MV-4-11 (cell line): ENCODE measurements at regions not wholly inside any gene's neighbourhood (a gene's known extent, or its start where the extent isn't known, plus 50 kb on each side); places are given as distances from the start of the nearest gene placed in this dataset.
"Not testable (repeated sequence)": the region's sequence is repeated elsewhere in the genome, so short reads cannot be mapped to it uniquely, and the experiment has no call there.

ENCODE experiments used
- DNase-seq: peaks from one replicate; lab custom pipeline; 2025; lab: John Stamatoyannopoulos, UW

DNA sequence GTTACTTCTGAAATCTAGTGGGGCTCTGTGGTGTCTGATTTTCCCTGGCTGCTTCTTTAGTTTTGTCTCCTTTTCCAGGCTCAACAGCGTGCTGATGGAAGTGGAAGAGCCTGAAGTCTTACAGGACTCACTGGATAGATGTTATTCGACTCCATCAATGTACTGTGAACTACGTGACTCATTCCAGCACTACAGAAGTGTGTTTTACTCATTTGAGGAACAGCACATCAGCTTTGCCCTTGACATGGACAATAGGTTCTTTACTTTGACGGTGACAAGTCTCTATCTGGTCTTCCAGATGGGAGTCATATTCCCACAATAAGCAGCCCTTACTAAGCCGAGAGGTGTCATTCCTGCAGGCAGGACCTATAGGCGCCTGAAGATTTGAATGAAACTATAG lies 51.1 kb downstream of the NBPF8 start:
- not testable (repeated sequence) for DNase-seq

DNA sequence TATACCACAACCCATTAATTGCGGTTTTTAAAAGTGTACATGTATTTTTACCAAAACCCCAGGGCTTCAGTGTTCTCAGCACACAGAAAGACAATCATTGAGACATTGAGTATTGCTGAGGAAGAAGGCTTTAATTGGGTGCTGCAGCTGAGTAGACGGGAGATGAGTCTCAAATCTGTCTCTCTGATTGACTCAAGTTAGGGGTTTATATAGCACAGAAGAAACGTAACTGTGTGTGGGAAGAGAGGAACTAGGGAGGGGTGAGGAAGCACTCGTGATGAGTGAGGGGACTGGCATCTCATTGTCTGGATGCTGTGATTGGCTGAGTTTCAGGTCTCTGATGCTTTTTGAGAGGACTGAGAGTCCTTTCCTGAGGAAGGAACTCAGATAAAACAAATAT lies 62.8 kb downstream of the NBPF8 start:
- DNase-seq: not testable (repeated sequence)

DNA sequence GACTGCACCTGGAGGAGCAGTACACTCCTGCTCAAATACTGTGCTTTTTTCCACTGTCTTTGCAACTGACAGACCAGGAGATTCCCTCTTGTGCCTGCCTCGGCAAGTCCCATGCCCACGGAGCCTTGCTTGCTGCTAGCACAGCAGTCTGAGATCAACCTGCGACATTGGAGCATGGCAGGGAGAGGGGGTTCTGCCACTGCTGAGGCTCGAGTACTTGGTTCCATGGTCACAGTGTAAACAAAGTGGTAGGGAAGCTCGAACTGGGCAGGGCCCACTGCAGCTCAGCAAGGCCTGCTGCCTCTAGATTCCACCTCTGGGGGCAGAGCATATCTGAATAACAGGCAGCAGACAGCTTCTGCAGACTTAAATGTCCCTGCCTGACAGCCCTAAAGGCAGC lies 63.6 kb downstream of the NBPF8 start:
- DNase-seq: not testable (repeated sequence)

DNA sequence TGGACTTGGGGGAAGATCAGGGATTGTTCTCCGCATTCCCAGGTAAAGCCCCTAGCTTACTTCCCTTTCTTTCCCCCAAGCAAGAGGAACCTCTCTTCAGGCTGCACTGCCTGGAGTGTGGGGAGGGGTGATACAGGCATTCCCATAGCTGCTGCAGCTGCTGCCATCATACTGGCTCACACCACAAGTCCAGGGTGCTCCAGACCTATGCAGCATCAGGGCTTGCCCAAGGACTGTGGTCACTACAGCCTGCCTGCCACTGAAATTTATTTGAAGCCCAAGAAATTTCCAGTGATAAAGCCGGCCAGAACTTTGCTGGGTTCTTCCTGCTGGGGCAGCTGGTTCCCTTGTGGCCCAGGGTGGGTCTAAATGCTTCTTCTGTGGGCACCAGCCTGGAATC lies 72.7 kb downstream of the NBPF8 start:
- DNase-seq: not testable (repeated sequence)

DNA sequence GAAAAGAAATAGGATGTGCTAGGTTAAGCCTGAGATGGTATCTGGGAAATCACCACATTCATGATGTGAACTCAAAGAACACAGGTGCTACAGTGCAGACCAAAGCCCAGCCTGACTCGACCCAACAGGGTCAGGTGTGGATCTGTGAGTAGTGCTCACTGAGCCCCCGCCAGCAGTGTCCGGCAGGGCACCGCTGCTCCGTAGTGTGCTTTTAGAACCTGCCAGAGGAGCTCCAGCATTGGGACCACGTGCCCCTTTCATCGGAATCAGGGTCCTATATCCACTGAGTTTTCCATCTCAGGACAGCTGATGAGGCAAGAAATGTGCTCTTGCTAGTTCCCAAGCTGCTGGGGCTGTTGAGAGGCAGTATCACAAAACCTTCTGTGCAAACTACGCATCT lies 74.4 kb downstream of the NBPF8 start:
- not testable (repeated sequence) for DNase-seq

DNA sequence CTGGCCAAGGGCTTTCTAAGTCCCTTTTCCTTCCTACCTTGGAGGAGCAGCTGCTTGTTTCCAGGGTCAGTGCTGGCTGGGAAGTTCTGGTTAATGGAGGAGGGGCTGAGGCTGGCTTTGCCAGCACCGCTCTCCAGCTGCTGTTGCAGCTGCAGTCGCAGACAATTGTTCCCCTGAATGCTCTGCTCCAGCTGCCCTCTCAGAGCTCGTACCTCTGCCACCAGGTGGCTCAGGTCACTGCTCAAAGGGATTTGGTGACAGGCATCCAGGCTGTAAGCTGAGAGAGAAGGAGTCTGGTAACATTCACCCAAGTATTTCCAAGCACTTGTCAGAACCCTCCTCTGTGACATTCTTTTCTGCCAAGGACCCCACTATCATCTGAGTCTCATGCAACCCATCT lies 82.3 kb downstream of the NBPF8 start:
- not testable (repeated sequence) for DNase-seq

DNA sequence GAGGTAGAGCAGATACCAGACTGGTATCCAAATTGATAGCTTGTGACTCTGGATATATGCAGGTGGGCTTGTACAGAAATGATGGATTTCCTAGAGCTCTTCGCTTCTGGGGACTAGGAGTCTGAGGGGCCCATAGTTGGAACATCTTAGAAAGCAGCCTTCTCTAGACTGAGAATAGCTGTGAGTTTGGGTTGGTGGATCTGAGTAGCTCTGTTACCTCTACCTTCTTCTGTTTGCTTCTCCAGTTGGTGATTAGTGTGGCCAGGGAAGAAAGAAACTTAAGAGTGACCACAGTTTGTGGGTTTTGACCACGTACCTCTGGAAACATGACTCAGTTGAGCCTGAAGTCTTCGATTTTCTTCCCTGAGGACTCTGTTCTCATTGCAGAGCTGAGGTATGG lies 88.4 kb downstream of the NBPF8 start:
- DNase-seq: not testable (repeated sequence)

DNA sequence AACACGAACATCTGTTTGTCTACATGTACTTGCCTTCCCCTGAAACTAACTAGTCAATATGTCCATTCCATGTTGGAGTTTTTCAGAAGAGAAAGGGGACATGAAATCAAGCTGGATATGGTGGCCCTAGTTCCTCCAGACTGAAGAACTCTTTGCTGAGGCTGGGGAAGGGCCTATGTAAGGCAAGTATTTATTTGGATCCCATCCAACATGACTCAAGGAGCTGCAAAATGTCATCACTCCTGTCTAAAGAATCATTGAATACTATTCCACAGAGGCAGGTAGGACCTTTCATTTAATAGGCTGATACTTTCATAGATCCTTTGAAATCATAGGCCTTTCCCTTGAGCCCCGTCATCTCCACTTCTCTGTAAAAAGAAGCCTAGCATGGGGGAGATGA lies 91.5 kb downstream of the NBPF8 start:
- not testable (repeated sequence) for DNase-seq

DNA sequence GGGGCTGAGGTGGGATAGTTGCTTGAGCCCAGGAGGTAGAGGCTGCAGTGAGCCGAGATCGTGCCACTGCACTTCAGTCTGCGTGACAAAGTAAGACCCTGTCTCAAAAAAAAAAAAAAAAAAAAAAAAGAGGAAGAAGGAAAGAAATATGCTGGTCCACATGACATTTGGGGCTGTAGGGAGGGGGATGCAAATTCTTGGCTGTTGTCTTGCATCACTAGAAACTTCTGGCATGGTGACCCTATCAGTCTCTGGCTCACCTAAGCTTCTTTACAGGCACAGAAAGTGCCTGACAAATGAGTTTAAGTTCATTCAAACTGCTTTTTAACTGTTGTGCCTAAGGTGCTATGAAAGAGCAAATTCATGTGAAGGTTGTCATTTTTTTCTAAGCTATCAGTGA lies 93.5 kb downstream of the NBPF8 start:
- not testable (repeated sequence) for DNase-seq

DNA sequence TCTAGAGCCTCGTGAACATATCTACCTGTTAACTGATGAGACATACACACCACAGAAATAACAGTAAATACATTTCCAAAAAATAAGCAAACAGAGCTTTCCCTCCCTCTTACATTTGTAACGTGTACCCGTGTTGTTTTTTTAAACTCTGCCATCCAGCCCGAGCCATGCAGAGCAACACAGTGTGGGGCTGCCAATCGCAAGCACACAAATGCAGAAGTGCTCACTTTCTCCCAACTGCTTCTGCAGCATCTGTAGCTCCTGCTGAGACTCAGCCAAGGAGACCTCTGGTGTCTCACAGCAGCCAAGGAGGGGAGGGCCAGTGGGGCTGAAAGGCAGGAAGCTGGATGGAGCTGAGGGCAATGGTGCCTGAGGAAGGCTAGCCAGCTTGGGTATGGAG lies 94.4 kb downstream of the NBPF8 start:
- peak; percentile 65 for DNase-seq

DNA sequence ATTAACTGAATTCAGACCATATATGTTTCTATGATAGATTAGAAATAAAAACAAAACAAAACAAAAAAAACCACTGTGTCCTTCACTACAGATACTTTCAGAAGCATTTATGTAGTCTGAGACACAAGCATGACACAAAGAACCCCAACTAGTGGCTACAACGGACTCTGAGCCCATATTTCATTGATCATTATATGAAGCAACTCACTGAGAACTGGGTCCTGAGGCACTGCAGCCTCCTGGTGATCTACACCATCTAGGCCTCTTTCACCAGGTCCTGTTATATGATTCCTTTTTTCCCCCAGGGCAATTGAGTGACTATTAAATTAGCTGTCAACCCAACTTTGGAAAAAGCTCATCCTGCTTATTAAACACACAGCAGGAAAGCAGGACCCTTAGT lies 98.3 kb downstream of the NBPF8 start:
- not testable (repeated sequence) for DNase-seq

DNA sequence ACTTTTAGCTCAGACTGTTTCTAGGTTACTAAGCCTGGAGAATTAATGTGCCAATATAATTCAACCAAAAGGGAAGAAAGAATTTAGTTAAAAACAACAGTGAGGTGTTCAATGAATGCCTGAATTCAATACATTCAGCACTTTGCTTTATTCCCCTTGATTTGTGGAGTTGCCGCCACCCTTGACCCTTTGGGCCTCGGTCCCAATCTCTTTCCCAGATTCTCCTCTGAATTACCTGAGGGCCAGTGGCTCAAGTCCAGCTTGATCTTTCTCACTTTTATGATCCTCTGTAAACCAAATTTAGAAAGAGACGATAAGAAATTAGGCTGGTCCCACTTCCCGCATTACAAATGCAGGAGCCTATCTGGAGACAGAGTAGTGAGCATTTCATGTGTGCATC lies 98.7 kb downstream of the NBPF8 start:
- DNase-seq: not testable (repeated sequence)

DNA sequence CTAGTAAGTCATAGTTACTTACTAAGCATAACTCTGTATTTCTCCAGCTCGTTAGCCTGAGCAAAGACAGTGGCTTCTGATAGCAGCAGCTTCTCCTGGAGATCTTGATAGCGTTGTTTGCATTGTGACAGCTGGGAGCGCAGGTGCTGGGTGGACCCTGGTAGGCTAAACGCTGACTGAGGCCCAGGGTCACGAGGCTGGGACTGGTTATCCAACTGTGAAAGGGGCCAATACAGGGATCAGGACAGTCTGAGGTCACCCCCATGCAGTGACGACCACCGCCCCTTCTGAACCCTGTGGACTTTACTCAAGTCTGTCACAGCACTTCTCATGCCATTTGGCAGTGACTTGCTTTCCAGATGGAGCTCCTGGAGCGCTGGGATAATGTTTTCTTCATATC lies 104.4 kb downstream of the NBPF8 start:
- not testable (repeated sequence) for DNase-seq

DNA sequence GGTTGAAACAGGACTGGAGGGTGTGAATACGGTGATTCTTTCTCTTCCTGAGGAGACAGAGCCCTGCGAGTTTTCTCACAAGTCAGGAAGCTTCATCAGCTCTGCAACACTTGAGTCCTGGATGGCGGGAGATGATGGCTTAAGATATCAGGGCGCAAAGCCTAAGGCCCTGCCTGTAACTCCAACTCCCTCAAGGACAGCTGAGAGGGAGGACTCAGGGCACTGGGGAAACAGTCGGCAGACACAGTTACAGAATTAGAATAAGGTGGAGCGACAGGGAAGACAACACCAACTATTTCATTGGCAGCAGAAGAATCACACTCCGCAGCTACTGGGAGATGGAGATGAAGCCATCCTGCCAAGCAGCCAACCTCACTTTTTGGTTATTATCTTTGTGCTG lies 109.6 kb downstream of the NBPF8 start:
- not testable (repeated sequence) for DNase-seq

DNA sequence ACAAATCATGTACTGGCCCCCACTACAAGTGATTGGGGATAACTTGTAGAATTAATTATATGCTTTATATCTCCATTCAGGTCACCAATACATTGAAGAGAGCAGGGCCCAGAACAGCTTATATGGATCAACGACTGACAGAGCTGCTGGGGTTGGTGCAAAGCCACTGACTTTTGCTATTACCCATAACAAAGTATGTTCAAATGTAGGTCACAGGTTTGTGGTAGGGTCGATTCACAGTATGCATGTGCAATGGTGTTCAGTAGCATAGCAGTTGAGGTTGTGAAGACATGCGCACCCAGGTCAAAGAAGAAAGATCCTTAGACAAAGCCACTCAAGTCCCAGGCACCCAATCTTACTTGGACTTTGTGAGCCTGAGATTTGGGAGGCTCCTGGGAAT lies 110.6 kb downstream of the NBPF8 start:
- not testable (repeated sequence) for DNase-seq

DNA sequence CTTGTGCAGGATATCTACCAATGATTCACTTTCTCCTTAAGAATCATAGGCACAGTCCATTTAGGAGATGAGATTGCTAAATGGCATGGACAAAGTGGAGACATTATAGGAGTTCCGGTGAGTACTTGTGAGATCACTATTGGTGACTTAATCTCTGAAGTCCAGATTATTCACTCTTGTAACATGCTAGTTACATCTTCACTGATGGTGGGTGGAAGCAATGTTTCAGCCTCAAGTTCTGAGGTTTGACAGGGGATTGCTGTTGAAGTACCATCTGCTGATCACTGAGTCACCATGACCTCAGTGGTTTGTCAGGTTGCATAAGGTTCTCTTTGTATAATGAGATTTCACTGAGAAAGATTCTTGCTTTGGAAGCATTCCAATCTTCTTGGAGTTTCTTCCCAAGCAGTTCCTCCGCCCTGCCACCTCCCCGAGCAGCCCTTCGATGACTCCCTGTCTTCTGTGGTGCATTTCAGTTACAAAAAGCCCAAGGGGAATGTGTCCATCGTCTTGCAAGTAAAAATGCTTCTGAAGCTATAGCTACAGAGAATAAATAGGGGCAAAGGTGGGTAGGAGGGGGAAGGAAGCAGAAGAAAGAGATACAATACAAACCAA lies 114.7 kb downstream of the NBPF8 start:
- not testable (repeated sequence) for DNase-seq

DNA sequence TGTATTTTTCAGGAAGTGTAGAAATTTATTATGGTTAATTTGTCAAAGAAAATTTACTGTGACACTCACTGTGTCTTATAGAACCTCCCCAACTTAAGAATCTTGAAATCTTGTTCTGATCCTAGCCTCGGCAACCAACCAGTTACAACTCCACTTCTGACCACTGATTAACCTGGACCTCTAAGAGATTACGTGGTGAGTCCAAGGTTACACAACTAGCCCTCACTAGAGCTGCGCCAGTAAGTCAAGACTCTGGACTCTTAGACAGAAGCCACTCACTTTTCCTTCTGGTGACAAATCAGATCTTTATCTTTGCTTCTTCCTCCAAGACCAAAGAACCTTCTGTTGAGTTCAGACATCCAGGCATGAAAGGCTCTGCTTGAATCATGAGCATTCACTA lies 116.6 kb downstream of the NBPF8 start:
- DNase-seq: not testable (repeated sequence)

DNA sequence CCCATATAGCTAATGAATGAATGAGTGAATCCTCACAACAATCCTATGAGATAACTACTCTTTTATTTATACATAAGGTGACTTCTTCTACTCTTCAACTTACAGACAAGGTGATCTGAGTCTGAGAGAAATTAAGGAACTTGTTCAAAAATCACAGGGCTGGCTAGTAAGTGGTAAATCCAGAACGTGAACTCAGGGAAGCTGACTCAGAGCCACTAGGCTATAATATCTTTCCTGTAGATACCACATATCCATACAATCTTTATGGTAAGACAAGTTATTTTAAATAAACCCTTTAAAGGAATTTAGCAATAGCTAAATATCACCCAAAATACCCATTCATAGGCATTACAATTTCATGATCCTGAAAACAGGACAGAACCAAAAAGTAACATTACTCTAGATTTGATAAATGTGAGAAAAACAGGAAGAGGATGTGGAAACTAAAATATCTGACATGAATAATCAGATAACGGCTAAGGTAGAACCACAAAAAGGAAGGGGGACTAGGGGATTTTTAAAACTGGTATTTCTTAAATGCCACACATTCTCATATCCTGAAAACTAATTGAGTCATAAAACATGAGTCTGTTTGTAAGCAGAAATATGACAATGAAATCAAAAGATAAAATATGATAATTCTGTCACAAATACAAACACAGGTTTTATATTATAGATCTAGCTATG lies 119.7 kb downstream of the NBPF8 start:
- DNase-seq: peak; percentile 83

DNA sequence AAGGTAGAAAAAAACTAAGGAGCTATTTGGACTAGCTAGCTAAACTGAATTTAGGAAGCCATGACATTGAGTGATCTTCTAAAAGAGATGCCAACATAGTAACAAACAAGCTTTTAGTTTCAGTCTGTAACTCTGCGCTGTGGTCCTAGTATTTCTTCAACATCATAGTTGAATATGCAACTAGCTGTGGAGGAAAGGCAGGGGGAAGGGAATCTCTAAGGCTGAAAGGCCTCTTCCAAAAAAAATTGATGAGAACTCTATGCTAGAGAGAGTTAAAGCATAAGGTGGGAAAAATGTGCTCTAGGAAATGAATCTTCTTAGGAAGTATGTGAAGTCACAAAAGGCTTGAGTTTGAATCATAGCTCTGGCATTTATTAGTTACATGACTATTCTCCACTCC lies 120.2 kb downstream of the NBPF8 start:
- not testable (repeated sequence) for DNase-seq

DNA sequence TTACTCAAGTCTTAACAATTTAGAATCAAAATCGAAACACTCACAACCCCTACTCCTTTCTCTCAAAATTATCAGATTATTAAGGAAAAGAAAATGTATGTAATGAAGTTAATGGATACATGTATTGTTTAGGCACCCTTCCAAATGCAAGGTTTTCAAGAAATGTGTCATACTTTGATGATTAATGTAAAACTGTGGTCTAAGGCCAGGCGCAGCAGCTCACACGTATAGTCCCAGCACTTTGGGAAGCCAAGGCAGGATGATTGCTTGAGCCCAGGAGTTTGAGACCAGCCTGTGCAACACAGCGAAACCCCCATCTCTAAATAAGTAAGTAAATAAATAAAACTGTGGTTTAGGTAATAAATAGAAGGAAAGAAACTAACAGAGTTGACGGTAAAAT lies 126.6 kb downstream of the NBPF8 start:
- DNase-seq: not testable (repeated sequence)

DNA sequence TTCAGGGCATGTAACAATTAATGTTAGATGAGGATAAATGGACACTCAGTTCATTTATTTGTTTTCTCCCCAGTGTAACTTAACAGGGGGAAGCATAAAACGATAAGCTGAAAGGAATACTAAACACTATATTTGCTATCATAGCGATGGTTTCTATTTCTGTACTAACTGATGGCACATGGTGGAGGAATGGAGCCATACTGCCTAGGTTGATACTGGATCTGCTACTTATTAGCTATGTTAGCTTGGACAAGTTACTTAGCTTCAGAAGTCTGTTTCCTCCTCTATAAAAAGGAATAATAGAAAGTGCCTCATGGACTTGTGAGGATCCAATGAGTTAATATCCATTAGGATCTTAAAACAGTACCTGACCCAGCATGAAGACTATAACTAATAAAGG lies 127.5 kb downstream of the NBPF8 start:
- not testable (repeated sequence) for DNase-seq

DNA sequence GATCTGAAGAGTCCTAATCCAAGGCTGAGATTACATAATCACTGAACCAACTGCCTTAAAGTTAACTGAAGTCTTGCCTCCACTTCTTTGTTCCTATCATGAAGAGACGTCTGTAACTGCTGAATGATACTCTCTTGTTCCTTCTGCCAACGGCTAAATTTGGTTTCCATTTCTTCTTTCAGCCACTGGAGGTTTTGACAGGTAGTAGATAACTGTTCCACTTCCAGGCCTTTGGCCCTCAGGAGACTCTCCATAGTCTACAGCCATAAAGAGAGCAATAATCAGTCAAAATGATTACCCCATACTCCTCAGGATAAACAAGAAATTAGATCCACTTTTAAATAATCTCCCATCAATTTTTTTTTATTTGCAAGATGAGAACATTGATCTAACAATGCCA lies 128.1 kb downstream of the NBPF8 start:
- peak; percentile 64 for DNase-seq

DNA sequence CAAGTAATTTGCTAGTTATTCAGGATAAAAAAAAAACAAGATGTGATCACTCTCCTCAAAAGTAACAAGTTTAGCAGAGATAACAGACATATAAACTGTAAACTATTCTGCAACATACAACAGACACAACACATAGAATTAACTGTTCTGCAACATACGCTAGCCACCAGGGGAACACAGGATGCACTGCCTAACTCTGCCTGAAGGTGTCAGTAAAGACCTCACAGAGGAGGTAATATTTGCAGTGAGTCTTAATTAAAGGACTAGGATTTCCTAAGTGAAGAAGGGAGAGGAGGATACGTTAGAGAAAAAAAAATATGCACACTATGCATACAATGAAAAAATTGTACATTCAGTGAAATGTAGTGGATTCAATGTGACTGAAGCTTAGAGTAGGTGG lies 129.6 kb downstream of the NBPF8 start:
- DNase-seq: not testable (repeated sequence)

DNA sequence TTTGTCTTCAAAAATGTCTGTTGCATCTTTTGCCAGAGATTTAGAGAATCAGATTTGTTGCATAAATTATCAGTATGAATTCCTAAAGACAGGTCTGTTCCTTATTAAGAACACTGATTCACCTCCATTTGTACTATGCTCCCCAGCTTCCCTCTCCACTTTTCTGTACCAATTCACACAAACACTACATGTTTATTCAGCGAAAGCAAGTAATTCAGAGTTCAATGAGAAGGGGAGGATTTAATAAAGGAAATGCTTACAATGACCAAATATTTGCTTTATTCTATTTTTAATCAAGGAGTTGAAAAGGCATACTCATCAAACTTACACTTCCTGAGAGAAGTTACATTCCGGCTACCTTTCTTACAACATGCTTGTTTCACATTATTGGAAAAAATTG lies 135.5 kb downstream of the NBPF8 start:
- DNase-seq: not testable (repeated sequence)
